ENCODE measurements at regions not wholly inside any gene's neighbourhood (a gene's known extent, or its start where the extent isn't known, plus 50 kb on each side); places are given as distances from the start of the nearest gene placed in this dataset.

- Histone ChIP-seq H3K9me2 (ENCODE audit: insufficient read depth) (no peaks in the 10 kb centered on the region), H3K79me2 (ENCODE audit: insufficient read depth) (no peaks in the 10 kb centered on the region), H3K9ac (peak overlapping the region; percentile 92), H3K4me2 (ENCODE audit: unreplicated experiment) (peak overlapping the region; percentile 76), H3K4me1 (ENCODE audit: insufficient read depth) (peaks cover 7% of the 10 kb centered on the region; the same call in 1 of the 2 replicates), H3K4me3 (peak overlapping the region; percentile 78), H3K9me3 (ENCODE audit: low read depth) (no peaks in the 10 kb centered on the region), H3K36me3 (ENCODE audit: low read depth) (no peaks in the 10 kb centered on the region), H3K27me3 (replicated peaks; ENCODE audit: insufficient read depth) (no peaks in the 10 kb centered on the region), H3K27ac (peak overlapping the region; percentile 81), H4K20me1 (ENCODE audit: insufficient read depth) (no peaks in the 10 kb centered on the region), H3F3A (ENCODE audit: insufficient read depth) (peaks cover 10% of the 10 kb centered on the region; the same call in 1 of the 2 replicates), H2AFZ (peak overlapping the region; percentile 86)
- TF ChIP-seq EZH2 (IDR thresholded peaks at IDR 0.05; ENCODE audit: insufficient read depth, poor library complexity, severe bottlenecking) = no peak
- TF ChIP-seq EZH2phosphoT487 (IDR thresholded peaks at IDR 0.05; ENCODE audit: insufficient read depth, low read depth) = no peak
- WGBS, 2 experiments (ENCODE audit: low coverage in 1 of 2, low lambda C conversion rate in 2 of 2, missing lambda C conversion rate in 2 of 2) = 1 to 2% methylated on average over 60 to 65 of the region's 84 CpGs
- peak; percentile 97 for DNase-seq
- in situ Hi-C loops (cut with MboI) = no loop called here
Measured at GRCh38 chr13:44141725-44142539, 231.7 kb upstream of the SERP2 start.

- no peak overlapping the region for H3K27ac ChIP-seq
- peak overlapping the region; percentile 69 for H3K4me3 ChIP-seq
- peak overlapping the region; percentile 76 for H3K4me2 ChIP-seq (ENCODE audit: unreplicated experiment)
- H3K9me3 ChIP-seq (ENCODE audit: low read depth) = no peaks in the 10 kb centered on the region
- DNase-seq = no peak
- peak overlapping the region; percentile 86 for H2AFZ ChIP-seq
- WGBS, 2 experiments (ENCODE audit: low coverage in 1 of 2, low lambda C conversion rate in 2 of 2, missing lambda C conversion rate in 2 of 2) = 3 to 4% methylated on average over 7 of the region's 7 CpGs
- H3K9me2 ChIP-seq (ENCODE audit: insufficient read depth) = no peaks in the 10 kb centered on the region
- in situ Hi-C loops (cut with MboI) = no loop called here
- no peaks in the 10 kb centered on the region for H3K27me3 ChIP-seq (replicated peaks; ENCODE audit: insufficient read depth)
- peaks cover 7% of the 10 kb centered on the region; the same call in 1 of the 2 replicates for H3F3A ChIP-seq (ENCODE audit: insufficient read depth)
- peaks cover 7% of the 10 kb centered on the region; the same call in 1 of the 2 replicates for H3K4me1 ChIP-seq (ENCODE audit: insufficient read depth)
- peak overlapping the region; percentile 76 for H3K9ac ChIP-seq
- TF ChIP-seq EZH2 (IDR thresholded peaks at IDR 0.05; ENCODE audit: insufficient read depth, poor library complexity, severe bottlenecking) (no peak), EZH2phosphoT487 (IDR thresholded peaks at IDR 0.05; ENCODE audit: insufficient read depth, low read depth) (no peak)
- no peaks in the 10 kb centered on the region for H4K20me1 ChIP-seq (ENCODE audit: insufficient read depth)
- no peaks in the 10 kb centered on the region for H3K36me3 ChIP-seq (ENCODE audit: low read depth)
- H3K79me2 ChIP-seq (ENCODE audit: insufficient read depth) = no peaks in the 10 kb centered on the region
Measured at GRCh38 chr13:44142540-44142867, 231.1 kb upstream of the SERP2 start.

GRCh38 chr13:44142941-44143665 lies 230.5 kb upstream of the SERP2 start:
- H3K79me2 ChIP-seq (ENCODE audit: insufficient read depth) = no peaks in the 10 kb centered on the region
- H3K36me3 ChIP-seq (ENCODE audit: low read depth) = no peaks in the 10 kb centered on the region
- H2AFZ ChIP-seq = peak overlapping the region; percentile 86
- no peaks in the 10 kb centered on the region for H3K9me3 ChIP-seq (ENCODE audit: low read depth)
- peak overlapping the region; percentile 69; the same call in 1 of the 2 replicates for H3K4me3 ChIP-seq
- DNase-seq = peak; percentile 28
- peaks cover 7% of the 10 kb centered on the region; the same call in 1 of the 2 replicates for H3K4me1 ChIP-seq (ENCODE audit: insufficient read depth)
- TF ChIP-seq EZH2phosphoT487 (IDR thresholded peaks at IDR 0.05; ENCODE audit: insufficient read depth, low read depth) (no peak), EZH2 (IDR thresholded peaks at IDR 0.05; ENCODE audit: insufficient read depth, poor library complexity, severe bottlenecking) (no peak)
- peak overlapping the region; percentile 76; the same call in 1 of the 2 replicates for H3K9ac ChIP-seq
- H4K20me1 ChIP-seq (ENCODE audit: insufficient read depth) = no peaks in the 10 kb centered on the region
- in situ Hi-C loops (cut with MboI) = no loop called here
- no peaks in the 10 kb centered on the region for H3K9me2 ChIP-seq (ENCODE audit: insufficient read depth)
- H3K27me3 ChIP-seq (replicated peaks; ENCODE audit: insufficient read depth) = no peaks in the 10 kb centered on the region
- H3F3A ChIP-seq (ENCODE audit: insufficient read depth) = peaks cover 7% of the 10 kb centered on the region; the same call in 1 of the 2 replicates
- WGBS, 2 experiments (ENCODE audit: low coverage in 1 of 2, low lambda C conversion rate in 2 of 2, missing lambda C conversion rate in 2 of 2) = 49 to 50% methylated on average over 4 of the region's 4 CpGs
- H3K27ac ChIP-seq = no peak overlapping the region
- H3K4me2 ChIP-seq (ENCODE audit: unreplicated experiment) = peak overlapping the region; percentile 76

- DNase-seq = no peak
- H3K4me2 ChIP-seq (ENCODE audit: unreplicated experiment) = no peak overlapping the region
- no peaks in the 10 kb centered on the region for H3K36me3 ChIP-seq (ENCODE audit: low read depth)
- no peak for TF ChIP-seq EZH2phosphoT487 (IDR thresholded peaks at IDR 0.05; ENCODE audit: insufficient read depth, low read depth)
- TF ChIP-seq EZH2 (IDR thresholded peaks at IDR 0.05; ENCODE audit: insufficient read depth, poor library complexity, severe bottlenecking) = no peak
- H2AFZ ChIP-seq = no peak overlapping the region
- H3K9me3 ChIP-seq (ENCODE audit: low read depth) = no peaks in the 10 kb centered on the region
- peaks cover 2% of the 10 kb centered on the region; the same call in 1 of the 2 replicates for H3F3A ChIP-seq (ENCODE audit: insufficient read depth)
- H4K20me1 ChIP-seq (ENCODE audit: insufficient read depth) = no peaks in the 10 kb centered on the region
- no peaks in the 10 kb centered on the region for H3K9me2 ChIP-seq (ENCODE audit: insufficient read depth)
- H3K4me1 ChIP-seq (ENCODE audit: insufficient read depth) = peaks cover 4% of the 10 kb centered on the region; the same call in 1 of the 2 replicates
- no peak overlapping the region for H3K4me3 ChIP-seq
- in situ Hi-C loops (cut with MboI) = no loop called here
- H3K9ac ChIP-seq = no peak overlapping the region
- WGBS, 2 experiments (ENCODE audit: low coverage in 1 of 2, low lambda C conversion rate in 2 of 2, missing lambda C conversion rate in 2 of 2) = 46 to 69% methylated on average over 1 of the region's 1 CpG
- H3K27ac ChIP-seq = no peak overlapping the region
- H3K79me2 ChIP-seq (ENCODE audit: insufficient read depth) = no peaks in the 10 kb centered on the region
- H3K27me3 ChIP-seq (replicated peaks; ENCODE audit: insufficient read depth) = no peaks in the 10 kb centered on the region
Measured at GRCh38 chr13:44146138-44146537, 227.5 kb upstream of the SERP2 start.

Measured in GM23248 (cell line).